K562 (cell line): ENCODE measurements at regions not wholly inside any gene's neighbourhood (a gene's known extent, or its start where the extent isn't known, plus 50 kb on each side); places are given as distances from the start of the nearest gene placed in this dataset.

ENCODE experiments used
- ATAC-seq: fragments of 200-7000 bp; cut with Tn5 transposase; 3 replicates; pipeline ENCODE4 v1.9.1; 2020; ENCODE audit warnings: moderate library complexity
- BruUV-seq: library from RNA; stranded (reverse); fragments of 400-500 nt; replicated peaks from 2 replicates; lab custom pipeline; 2021; lab: Mats Ljungman, UMichigan
- CTCF ChIA-PET: fragments of 300-600 bp; formaldehyde crosslinking; extraction: SDS; loops from one replicate; lab custom pipeline; 2021; ENCODE audit warnings: low intra/inter-chr PET ratio; lab: Yijun Ruan, JAX
- POLR2A ChIA-PET: fragments of 300-600, 350-650 bp; sonication (Branson Sonifier 250); formaldehyde crosslinking; extraction: SDS; loops from one replicate; lab custom pipeline; 2021; ENCODE audit warnings: antibody characterized with exemption, inconsistent platforms; lab: Yijun Ruan, JAX
- DNase-seq, 4 experiments: peaks; one replicate each; pipeline versions ENCODE4 v3.0.0 to v3.0.0-alpha.2; 2011 to 2018; ENCODE audit warnings: low spot score in 3 of 4, mixed read lengths in 3 of 4; ENCODE audit errors: extremely low read depth in 1 of 4
- FAIRE-seq: peaks from 2 replicates; lab custom pipeline; 2011; peaks lifted over from hg19 to GRCh38; lab: Jason Lieb, UNC
- H2AFZ ChIP-seq: 2 replicates; pipeline ENCODE4 v1.6.0; 2011; ENCODE audit warnings: low read depth, low read length, control low read depth, inconsistent platforms
- H3K27ac ChIP-seq: fragments of 200-600 bp; 3 replicates; pipeline ENCODE4 v1.8.0; 2011; ENCODE audit warnings: low read depth, mild to moderate bottlenecking, control low read depth, inconsistent platforms, low read length, moderate library complexity, mixed read lengths; ENCODE audit errors: extremely low read depth
- H3K27me3 ChIP-seq, 2 experiments: fragments of 300-600 bp in 1 of 2; 2 replicates in 1 of 2; 3 replicates in 1 of 2; pipeline versions ENCODE4 v1.6.0 to v1.8.0; 2011; ENCODE audit warnings: inconsistent platforms in 2 of 2, low read length in 2 of 2, mild to moderate bottlenecking in 1 of 2, mixed read lengths in 1 of 2, moderate library complexity in 1 of 2; ENCODE audit not compliant: control insufficient read depth in 2 of 2, insufficient read depth in 2 of 2
- H3K36me3 ChIP-seq: fragments of 300-600 bp; 3 replicates; pipeline ENCODE4 v1.8.0; 2011; ENCODE audit warnings: mild to moderate bottlenecking, low read length, inconsistent platforms; ENCODE audit not compliant: control insufficient read depth, insufficient read depth
- H3K4me1 ChIP-seq, 2 experiments: fragments of 200-600 bp in 1 of 2; replicated peaks in 1 of 2; 2 replicates in 1 of 2; 3 replicates in 1 of 2; pipeline versions ENCODE4 v1.5.1 to v1.8.0; 2011; ENCODE audit warnings: inconsistent platforms in 2 of 2, low read length in 2 of 2, mild to moderate bottlenecking in 1 of 2, mixed read lengths in 1 of 2, moderate library complexity in 1 of 2; ENCODE audit not compliant: control insufficient read depth in 2 of 2, insufficient read depth in 2 of 2
- H3K4me2 ChIP-seq: 2 replicates; pipeline ENCODE4 v1.6.1; 2011; ENCODE audit warnings: low read length, control low read depth, inconsistent platforms, mixed read lengths; ENCODE audit not compliant: insufficient read depth
- H3K4me3 ChIP-seq: fragments of 200-600 bp; sonication (generic), shearing (Covaris generic); 2 replicates; pipeline ENCODE4 v1.5.1; 2016; ENCODE audit warnings: control low read depth, inconsistent platforms
- H3K79me2 ChIP-seq: fragments of 200-600 bp; 3 replicates; pipeline ENCODE4 v1.8.0; 2011; ENCODE audit warnings: low read length, inconsistent platforms; ENCODE audit not compliant: control insufficient read depth, insufficient read depth
- H3K9ac ChIP-seq, 2 experiments: 2 replicates each; pipeline versions ENCODE4 v1.6.0 to v1.6.1; 2011; ENCODE audit warnings: low read depth in 2 of 2, low read length in 2 of 2, control low read depth in 1 of 2, inconsistent platforms in 1 of 2, mild to moderate bottlenecking in 1 of 2, mixed read lengths in 1 of 2; ENCODE audit not compliant: insufficient read depth in 1 of 2
- H3K9me1 ChIP-seq: one replicate; pipeline ENCODE4 v1.6.0; 2011; ENCODE audit warnings: inconsistent platforms, mild to moderate bottlenecking, low read length, moderate library complexity; ENCODE audit not compliant: control insufficient read depth, insufficient read depth
- H3K9me3 ChIP-seq: replicated peaks from 2 replicates; pipeline ENCODE4 v1.5.1; 2011; ENCODE audit warnings: low read depth, low read length, inconsistent platforms; ENCODE audit not compliant: control insufficient read depth, insufficient read depth
- H4K20me1 ChIP-seq: replicated peaks from 2 replicates; pipeline ENCODE4 v1.6.1; 2011; ENCODE audit warnings: low read length, inconsistent platforms, mixed read lengths; ENCODE audit not compliant: control insufficient read depth, insufficient read depth
- GABPA ChIP-seq: fragments of 200-800 bp; sonication (Bioruptor generic); conservative IDR thresholded peaks from 2 replicates; pipeline ENCODE4 v1.6.1; 2016; ENCODE audit warnings: low read depth, missing genetic modification characterization, missing compliant biosample characterization
- HDAC8 ChIP-seq: fragments of 450-650 bp; IDR thresholded peaks from 2 replicates; pipeline ENCODE4 v1.6.1; 2016; ENCODE audit warnings: mild to moderate bottlenecking, missing genetic modification characterization, moderate library complexity, missing compliant biosample characterization
- HNRNPLL ChIP-seq: fragments of 200-400 bp; formaldehyde crosslinking; IDR thresholded peaks from 2 replicates; pipeline ENCODE4 v1.6.1; 2017; ENCODE audit warnings: low read length, low read depth, mild to moderate bottlenecking; ENCODE audit not compliant: poor library complexity, severe bottlenecking
- ILK ChIP-seq: fragments of 450-650 bp; IDR thresholded peaks from 2 replicates; pipeline ENCODE4 v1.6.1; 2016; ENCODE audit warnings: missing genetic modification characterization, low read depth, mild to moderate bottlenecking, missing compliant biosample characterization, moderate library complexity, borderline replicate concordance
- NBN ChIP-seq: fragments of 450-650 bp; IDR thresholded peaks from 2 replicates; pipeline ENCODE4 v1.6.1; 2016; ENCODE audit warnings: low read depth, mild to moderate bottlenecking
- NCOA6 ChIP-seq: fragments of 450-650 bp; IDR thresholded peaks from 2 replicates; pipeline ENCODE4 v1.6.1; 2017; ENCODE audit warnings: mild to moderate bottlenecking
- POLR2H ChIP-seq: IDR thresholded peaks from 2 replicates; pipeline ENCODE4 v1.6.1; 2016; ENCODE audit warnings: missing genetic modification characterization, low read depth, mild to moderate bottlenecking, control low read depth, missing compliant biosample characterization, moderate library complexity
- TBL1XR1 ChIP-seq, 2 experiments: IDR thresholded peaks; 2 replicates each; pipeline ENCODE4 v1.6.1; 2012; ENCODE audit warnings: improper control_type of control experiment in 2 of 2, low read length in 2 of 2, mild to moderate bottlenecking in 1 of 2
- TEAD1 ChIP-seq, 2 experiments: fragments of 450-650 bp in 1 of 2; sonication (generic) in 1 of 2; formaldehyde crosslinking; IDR thresholded peaks; 2 replicates each; pipeline versions ENCODE4 v1.4.0 to v1.8.0; 2020 to 2022; ENCODE audit warnings: mild to moderate bottlenecking in 2 of 2, missing genetic modification reagents in 1 of 2
- ZFPM2 ChIP-seq: fragments of 250-450 bp; sonication (Bioruptor Pico); IDR thresholded peaks from 2 replicates; pipeline ENCODE4 v1.5.1; 2022; ENCODE audit warnings: mild to moderate bottlenecking
- ZNF518B ChIP-seq: fragments of 250-450 bp; sonication (Bioruptor Pico); IDR thresholded peaks from 2 replicates; pipeline ENCODE4 v1.5.0; 2021; ENCODE audit warnings: mild to moderate bottlenecking, moderate library complexity
- ZNF707 ChIP-seq: fragments of 250-450 bp; sonication (Bioruptor Pico); conservative IDR thresholded peaks from 2 replicates; pipeline ENCODE4 v1.8.0; 2022; ENCODE audit warnings: inconsistent platforms, mild to moderate bottlenecking, moderate library complexity
- ZSCAN32 ChIP-seq: fragments of 450-650 bp; formaldehyde crosslinking; IDR thresholded peaks from 2 replicates; pipeline ENCODE4 v1.4.0; 2020; ENCODE audit warnings: mild to moderate bottlenecking, moderate library complexity
- WGBS: fragments of 100-300 bp; shearing (Covaris generic); methylation state at CpG from one replicate; pipeline ENCODE4 v1.1.6; 2016; ENCODE audit warnings: low coverage, mixed read lengths; ENCODE audit not compliant: insufficient coverage; ENCODE audit errors: missing lambda C conversion rate; 5-methylcytosine and 5-hydroxymethylcytosine counted together
- in situ Hi-C: fragments of 300-500 bp; cut with MboI; formaldehyde crosslinking; loops from 4 replicates; pipeline ENCODE4 v1.15.0; 2018; ENCODE audit warnings: inconsistent platforms, mixed read lengths
- intact Hi-C: fragments of 100-400 bp; cut with micrococcal nuclease; formaldehyde crosslinking; loops from 2 replicates; pipeline ENCODE4 v1.14.2; 2022
- TF ChIP-seq, protein P1 (sequence below): fragments of 250-450 bp; sonication (Bioruptor Pico); IDR thresholded peaks from 2 replicates; pipeline ENCODE4 v1.4.0; 2020; ENCODE audit warnings: mild to moderate bottlenecking

DNA sequence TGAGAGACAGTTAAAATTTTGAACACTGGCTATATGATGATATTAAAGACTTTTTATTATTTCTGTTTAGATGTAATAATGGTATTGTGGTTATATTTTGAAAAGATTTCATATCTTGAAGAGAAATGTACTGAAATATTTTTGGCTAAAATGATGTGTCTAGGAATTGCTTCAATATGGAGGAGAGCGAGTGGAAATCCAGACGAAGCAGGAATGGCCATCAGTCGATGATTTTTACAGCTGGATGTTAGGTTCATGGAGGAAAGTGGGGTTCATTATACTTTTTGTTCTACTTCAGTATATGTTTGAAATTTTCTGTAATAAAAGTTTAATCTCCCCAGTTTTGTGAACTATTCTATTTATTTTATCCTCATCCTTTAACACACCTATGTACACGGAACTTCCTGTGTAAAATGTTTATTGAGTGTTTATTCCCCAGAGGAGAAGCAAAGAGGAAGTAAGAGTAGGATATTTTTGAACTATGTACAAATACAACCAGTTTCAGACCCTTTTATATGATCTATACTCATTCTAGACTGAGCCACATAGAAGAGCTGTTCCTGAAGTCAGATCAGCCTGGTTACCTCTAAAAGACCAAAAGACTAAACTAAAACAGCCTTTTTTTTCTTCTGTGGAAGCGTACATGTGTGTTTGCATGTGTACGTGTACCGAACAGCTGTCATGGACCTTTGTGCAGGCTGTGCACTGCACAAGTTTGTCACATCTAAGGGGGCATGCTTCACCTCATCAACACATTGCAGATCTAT lies 211.0 kb upstream of the NUDT4 start:
- H2AFZ ChIP-seq: 0 out of 2 replicates have a peak overlapping the region, but pooled peaks have one; percentile 18
- no peaks in the 10 kb centered on the region; a peak in 1 of 5 replicates for H3K4me1 ChIP-seq
- ChIA-PET POLR2A (no interaction called here), CTCF (no interaction called here)
- H3K9ac ChIP-seq: no peak overlapping the region
- H3K4me2 ChIP-seq: no peak overlapping the region
- no peaks in the 10 kb centered on the region for H3K79me2 ChIP-seq
- no peaks in the 10 kb centered on the region for H3K9me1 ChIP-seq
- no peak for TF ChIP-seq ZNF518B (CRISPR knock-in tag)
- no peak for TF ChIP-seq TEAD1 (CRISPR knock-in tag; IDR thresholded peaks at IDR 0.05)
- TF ChIP-seq NCOA6: no peak
- TF ChIP-seq ZNF707: no peak
- TF ChIP-seq, protein P1, sequence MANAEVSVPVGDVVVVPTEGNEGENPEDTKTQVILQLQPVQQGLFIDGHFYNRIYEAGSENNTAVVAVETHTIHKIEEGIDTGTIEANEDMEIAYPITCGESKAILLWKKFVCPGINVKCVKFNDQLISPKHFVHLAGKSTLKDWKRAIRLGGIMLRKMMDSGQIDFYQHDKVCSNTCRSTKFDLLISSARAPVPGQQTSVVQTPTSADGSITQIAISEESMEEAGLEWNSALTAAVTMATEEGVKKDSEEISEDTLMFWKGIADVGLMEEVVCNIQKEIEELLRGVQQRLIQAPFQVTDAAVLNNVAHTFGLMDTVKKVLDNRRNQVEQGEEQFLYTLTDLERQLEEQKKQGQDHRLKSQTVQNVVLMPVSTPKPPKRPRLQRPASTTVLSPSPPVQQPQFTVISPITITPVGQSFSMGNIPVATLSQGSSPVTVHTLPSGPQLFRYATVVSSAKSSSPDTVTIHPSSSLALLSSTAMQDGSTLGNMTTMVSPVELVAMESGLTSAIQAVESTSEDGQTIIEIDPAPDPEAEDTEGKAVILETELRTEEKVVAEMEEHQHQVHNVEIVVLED (CRISPR knock-in tag): no peak
- TF ChIP-seq HNRNPLL: no peak
- TF ChIP-seq POLR2H (tag): no peak
- no peak for TF ChIP-seq GABPA (tag)
- TF ChIP-seq NBN: no peak
- TF ChIP-seq ILK (tag): no peak
- TF ChIP-seq HDAC8 (tag): no peak
- no peak for TF ChIP-seq TBL1XR1 (IDR thresholded peaks at IDR 0.05; ENCODE audit: low read length in 2 of 2)
- TF ChIP-seq ZFPM2 (CRISPR knock-in tag): no peak
- no peak for TF ChIP-seq ZSCAN32 (CRISPR knock-in tag)
- no peaks in the 10 kb centered on the region for H3K9me3 ChIP-seq
- ATAC-seq (no peak), DNase-seq (no peak), FAIRE-seq (no peak)
- H3K27ac ChIP-seq: no peak overlapping the region
- no peaks in the 10 kb centered on the region for H3K27me3 ChIP-seq
- H3K4me3 ChIP-seq: no peak overlapping the region
- in situ Hi-C loops (no loop called here), intact Hi-C loops (no loop called here)
- no TSS peak for BruUV-seq
- 70% methylated on average over 7 of the region's 7 CpGs for WGBS
- no peaks in the 10 kb centered on the region for H3K36me3 ChIP-seq
- no peaks in the 10 kb centered on the region for H4K20me1 ChIP-seq
